Kidney tubule cell (primary cell): ENCODE measurements at regions not wholly inside any gene's neighbourhood (a gene's known extent, or its start where the extent isn't known, plus 50 kb on each side); places are given as distances from the start of the nearest gene placed in this dataset.
"Not testable (repeated sequence)": the region's sequence is repeated elsewhere in the genome, so short reads cannot be mapped to it uniquely, and the experiment has no call there.

ENCODE experiments used
- DNase-seq: peaks from one replicate; pipeline ENCODE4 v3.0.0-alpha.2; 2018; ENCODE audit warnings: low spot score

- DNase-seq = not testable (repeated sequence)
Observed at GRCh38 chr2:89537862-89538261, 846.4 kb downstream of the RPIA start.

- not testable (repeated sequence) for DNase-seq
Observed at GRCh38 chr2:89544110-89544509, 852.6 kb downstream of the RPIA start.

- not testable (repeated sequence) for DNase-seq
Observed at GRCh38 chr2:89579154-89579553, 887.7 kb downstream of the RPIA start.

GRCh38 chr2:89582816-89583215 is 891.3 kb downstream of the RPIA start:
- not testable (repeated sequence) for DNase-seq

- DNase-seq = peak; percentile 1
Observed at GRCh38 chr2:89584046-89584445, 892.6 kb downstream of the RPIA start.

- DNase-seq = not testable (repeated sequence)
Observed at GRCh38 chr2:89584868-89585557, 893.5 kb downstream of the RPIA start.

- peak; percentile 69 for DNase-seq
Observed at GRCh38 chr2:89585558-89585920, 894.1 kb downstream of the RPIA start.

GRCh38 chr2:89599843-89600242 is 908.4 kb downstream of the RPIA start:
- not testable (repeated sequence) for DNase-seq

- DNase-seq = not testable (repeated sequence)
Observed at GRCh38 chr2:89606514-89606913, 915.0 kb downstream of the RPIA start.

GRCh38 chr2:89610207-89610926 is 918.9 kb downstream of the RPIA start:
- DNase-seq = not testable (repeated sequence)

GRCh38 chr2:89610927-89611515 is 919.5 kb downstream of the RPIA start:
- DNase-seq = not testable (repeated sequence)

GRCh38 chr2:89611710-89612109 is 920.2 kb downstream of the RPIA start:
- DNase-seq = not testable (repeated sequence)

GRCh38 chr2:89649268-89649667 is 957.8 kb downstream of the RPIA start:
- DNase-seq = not testable (repeated sequence)

GRCh38 chr2:89679254-89679653 is 987.8 kb downstream of the RPIA start:
- not testable (repeated sequence) for DNase-seq
